AG04450 (cell line): ENCODE measurements at regions not wholly inside any gene's neighbourhood (a gene's known extent, or its start where the extent isn't known, plus 50 kb on each side); places are given as distances from the start of the nearest gene placed in this dataset.

Experiments
- CTCF ChIA-PET: fragments of 300-600, 350-600 bp; formaldehyde crosslinking; extraction: SDS; loops from one replicate; lab custom pipeline; 2022; ENCODE audit warnings: antibody characterized with exemption, inconsistent platforms; lab: Charles Lee
- POLR2A ChIA-PET: fragments of 350-600 bp; formaldehyde crosslinking; extraction: SDS; loops from one replicate; lab custom pipeline; 2021; ENCODE audit warnings: antibody characterized with exemption, inconsistent platforms; lab: Yijun Ruan, JAX
- DNase-seq: peaks from one replicate; pipeline ENCODE4 v3.0.0-alpha.2; 2011; ENCODE audit warnings: low read depth, low spot score
- H3K27ac ChIP-seq: one replicate; pipeline ENCODE4 v1.5.1; 2012; ENCODE audit warnings: low read depth, low read length, control low read depth
- H3K27me3 ChIP-seq: one replicate; pipeline ENCODE4 v1.6.0; 2012; ENCODE audit warnings: low read length; ENCODE audit not compliant: control insufficient read depth, insufficient read depth
- H3K4me3 ChIP-seq: 2 replicates; pipeline ENCODE4 v1.5.1; 2011; ENCODE audit warnings: mild to moderate bottlenecking, low read depth, low read length, control low read depth
- H3K9me3 ChIP-seq: 2 replicates; pipeline ENCODE4 v1.5.1; 2012; ENCODE audit warnings: low read length; ENCODE audit not compliant: control insufficient read depth, insufficient read depth
- CTCF ChIP-seq: IDR thresholded peaks from 2 replicates; pipeline ENCODE4 v1.5.1; 2011; ENCODE audit warnings: low read depth, low read length, control low read depth, inconsistent platforms

- H3K27me3 ChIP-seq, result no peaks in the 10 kb centered on the region
- no peak for DNase-seq
Measured at GRCh38 chr21:26281506-26281905, 110.9 kb upstream of the APP start.

GRCh38 chr21:26280775-26281174 is 110.2 kb upstream of the APP start:
- POLR2A ChIA-PET, result no interaction called here
- Histone ChIP-seq H3K9me3 (no peaks in the 10 kb centered on the region), H3K27me3 (no peaks in the 10 kb centered on the region), H3K4me3 (no peak overlapping the region), H3K27ac (no peak overlapping the region)
- no peak for DNase-seq
- CTCF ChIA-PET, result no interaction called here
- no peak for TF ChIP-seq CTCF

More at GRCh38 chr21:26281506-26281905, 110.9 kb upstream of the APP start:
- Histone ChIP-seq H3K27ac (no peak overlapping the region), H3K9me3 (no peaks in the 10 kb centered on the region), H3K4me3 (no peak overlapping the region)
- TF ChIP-seq CTCF, result no peak
- POLR2A ChIA-PET, result no interaction called here
- CTCF ChIA-PET, result interaction anchor here (0.6 kb wide), 1 partner anchor 55 kb away, joined by 5 read pairs; no protein-coding TSS in a partner anchor

GRCh38 chr21:26280148-26280547 is 109.6 kb upstream of the APP start:
- no peak overlapping the region for H3K4me3 ChIP-seq
- TF ChIP-seq CTCF, result no peak
- POLR2A ChIA-PET, result no interaction called here
- CTCF ChIA-PET, result no interaction called here
- no peak overlapping the region for H3K27ac ChIP-seq
- no peaks in the 10 kb centered on the region for H3K27me3 ChIP-seq
- H3K9me3 ChIP-seq, result no peaks in the 10 kb centered on the region
- DNase-seq, result no peak

- no peak overlapping the region for H3K4me3 ChIP-seq
- ChIA-PET CTCF (no interaction called here), POLR2A (no interaction called here)
- no peaks in the 10 kb centered on the region for H3K27me3 ChIP-seq
- DNase-seq, result no peak
- TF ChIP-seq CTCF, result no peak
- H3K9me3 ChIP-seq, result no peaks in the 10 kb centered on the region
- H3K27ac ChIP-seq, result no peak overlapping the region
Measured at GRCh38 chr21:26275801-26276200, 105.2 kb upstream of the APP start.

- no peak overlapping the region for H3K27ac ChIP-seq
- DNase-seq, result no peak
- H3K4me3 ChIP-seq, result no peak overlapping the region
- no peak for TF ChIP-seq CTCF
- H3K9me3 ChIP-seq, result no peaks in the 10 kb centered on the region
- ChIA-PET CTCF (interaction anchor here (0.7 kb wide), 1 partner anchor 290 kb away, joined by 3 read pairs; no protein-coding TSS in a partner anchor), POLR2A (no interaction called here)
- H3K27me3 ChIP-seq, result no peaks in the 10 kb centered on the region
Measured at GRCh38 chr21:26273686-26274313, 103.2 kb upstream of the APP start.
